ENCODE measurements at regions not wholly inside any gene's neighbourhood (a gene's known extent, or its start where the extent isn't known, plus 50 kb on each side); places are given as distances from the start of the nearest gene placed in this dataset.
"Not testable (repeated sequence)": the region's sequence is repeated elsewhere in the genome, so short reads cannot be mapped to it uniquely, and the experiment has no call there.

DNA sequence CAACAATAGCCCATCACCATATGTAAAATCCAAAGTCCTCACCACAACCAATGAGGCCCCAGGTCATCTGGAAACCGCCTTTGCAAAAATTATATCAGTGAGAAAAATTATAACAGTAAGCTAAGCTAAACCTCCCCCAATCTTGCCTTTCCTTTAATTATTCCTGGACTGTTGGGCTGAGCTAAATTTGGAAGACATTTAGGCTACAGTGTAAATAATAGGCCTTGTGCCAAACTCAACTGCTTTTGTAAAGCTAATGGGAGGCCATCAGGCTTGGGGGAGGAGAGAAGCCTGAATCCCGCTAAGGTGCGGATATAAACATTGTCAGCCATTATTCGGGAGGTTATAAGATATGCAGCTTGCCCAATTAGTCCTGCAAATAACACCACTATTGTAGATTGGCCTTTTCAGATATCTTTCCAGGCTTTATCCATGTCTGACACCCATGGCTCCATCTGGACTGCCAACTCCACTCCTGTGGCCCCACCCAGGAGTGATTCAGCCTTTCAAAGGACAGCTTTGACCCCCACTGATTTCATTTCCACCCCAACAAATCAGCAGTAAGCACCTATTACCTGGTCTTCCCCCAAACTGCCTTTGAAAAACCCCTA lies 53.0 kb upstream of the CA12 start:
- DNase-seq: no peak

DNA sequence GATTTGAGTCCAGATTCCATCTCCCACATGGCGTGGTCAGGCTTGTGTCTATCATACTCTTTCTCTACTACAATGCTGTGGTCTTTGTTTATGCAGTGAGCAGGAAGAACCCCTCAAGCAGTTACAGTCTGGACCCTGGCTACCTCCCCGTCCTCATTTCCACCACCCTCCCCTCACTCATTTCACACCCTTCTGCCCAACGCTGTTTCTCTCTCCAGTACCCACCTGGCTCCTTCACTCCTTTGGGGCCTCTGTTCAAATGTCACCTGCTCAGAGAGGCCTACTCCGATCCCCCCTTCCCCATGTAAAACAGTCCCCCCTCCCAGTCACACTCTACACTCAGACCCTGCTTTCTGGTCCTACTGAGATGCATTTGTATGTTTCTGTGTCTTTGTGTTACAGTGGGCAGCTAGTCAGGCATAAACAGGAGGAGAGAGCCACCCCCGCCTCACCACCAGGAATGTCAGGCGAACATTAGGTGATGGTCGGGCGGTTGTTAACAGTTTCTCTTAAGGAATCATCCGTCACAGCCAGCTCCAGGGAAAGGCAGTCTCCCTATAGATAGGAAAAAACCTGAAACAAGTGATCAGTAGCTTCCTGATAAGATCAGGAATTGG lies 53.7 kb upstream of the CA12 start:
- no peak for DNase-seq

- DNase-seq: no peak
Measured at GRCh38 chr15:63436341-63436740, 54.7 kb upstream of the CA12 start.

DNA sequence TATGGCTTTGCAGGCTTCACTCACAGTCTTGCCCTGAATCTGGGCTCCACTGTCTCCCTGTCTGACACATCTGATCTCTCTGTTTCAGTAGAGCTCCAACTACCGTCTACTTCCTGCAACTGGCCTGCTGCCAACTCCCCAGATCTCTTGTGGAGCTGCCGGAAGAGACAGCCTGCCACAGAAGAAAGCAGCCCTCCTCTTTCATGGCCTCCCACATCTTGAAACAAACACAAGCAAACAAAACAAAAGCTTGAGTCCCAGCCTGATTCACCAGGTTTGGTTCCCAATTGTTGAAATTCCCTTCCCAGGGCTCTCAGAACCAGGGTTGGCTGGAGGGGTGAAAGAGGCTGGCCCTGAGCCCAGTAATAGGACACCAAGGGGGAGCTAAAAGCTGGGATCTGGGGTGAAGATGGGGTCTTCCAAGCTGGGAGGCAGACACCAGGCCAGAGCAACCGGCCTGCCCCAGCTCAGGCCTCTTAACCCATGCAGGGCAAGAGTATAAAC lies 55.3 kb upstream of the CA12 start:
- peak; percentile 78 for DNase-seq

DNA sequence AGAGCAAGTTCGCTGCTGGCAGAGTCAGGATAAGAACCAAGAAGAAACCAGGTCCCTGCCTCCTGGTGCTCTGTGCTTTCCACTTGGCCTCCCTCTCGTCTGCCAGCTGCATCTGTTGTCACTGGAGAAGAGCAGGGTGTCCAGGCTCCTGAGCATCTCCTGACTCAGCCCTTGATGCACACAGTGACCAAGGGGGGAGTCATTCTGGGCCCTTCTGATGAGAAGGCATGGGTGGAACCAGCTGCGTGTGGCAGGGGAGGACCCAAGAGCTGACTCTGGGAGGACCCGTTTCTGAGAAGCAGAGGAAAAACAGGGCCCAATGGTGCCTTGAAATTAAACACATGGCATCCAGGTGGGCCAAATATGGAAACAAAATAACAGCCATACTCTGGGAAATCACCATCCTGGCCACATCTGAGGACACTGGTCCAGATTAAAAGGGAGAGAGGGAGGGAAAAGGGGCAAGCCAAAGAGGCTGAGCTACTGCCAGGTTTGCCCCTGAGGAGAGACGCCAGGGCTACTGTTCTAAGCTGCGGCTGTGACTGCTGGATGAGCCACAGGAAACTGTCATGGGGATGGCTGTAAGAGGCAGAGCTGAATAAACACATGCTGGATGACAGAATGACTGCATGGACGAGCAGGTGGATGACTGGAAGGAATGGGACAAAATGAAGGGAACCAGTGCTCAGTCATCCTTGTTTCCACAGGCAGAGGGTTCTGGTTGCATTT lies 58.1 kb upstream of the CA12 start:
- DNase-seq: no peak

DNA sequence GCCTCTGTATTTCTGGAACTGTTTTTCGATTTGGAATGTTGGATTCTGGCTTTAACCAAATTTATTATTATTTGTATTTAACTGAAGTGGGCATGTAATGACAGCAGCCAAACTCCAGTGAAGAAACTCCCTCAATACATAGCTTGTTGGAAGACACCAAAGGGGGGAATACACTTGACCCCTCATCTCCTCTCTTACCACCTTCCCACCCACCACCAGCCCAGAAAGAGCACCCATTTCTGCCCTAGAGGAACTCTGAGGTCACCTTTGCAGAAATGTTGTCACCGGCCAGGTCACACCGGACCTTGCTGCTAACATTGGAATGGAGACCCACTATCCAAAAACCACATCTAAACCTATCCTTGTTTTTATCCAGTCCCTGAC lies 58.6 kb upstream of the CA12 start:
- DNase-seq: no peak

GRCh38 chr15:63440756-63441155 lies 59.1 kb upstream of the CA12 start:
- no peak for DNase-seq

- no peak for DNase-seq
Measured at GRCh38 chr15:63441266-63441665, 59.6 kb upstream of the CA12 start.

DNA sequence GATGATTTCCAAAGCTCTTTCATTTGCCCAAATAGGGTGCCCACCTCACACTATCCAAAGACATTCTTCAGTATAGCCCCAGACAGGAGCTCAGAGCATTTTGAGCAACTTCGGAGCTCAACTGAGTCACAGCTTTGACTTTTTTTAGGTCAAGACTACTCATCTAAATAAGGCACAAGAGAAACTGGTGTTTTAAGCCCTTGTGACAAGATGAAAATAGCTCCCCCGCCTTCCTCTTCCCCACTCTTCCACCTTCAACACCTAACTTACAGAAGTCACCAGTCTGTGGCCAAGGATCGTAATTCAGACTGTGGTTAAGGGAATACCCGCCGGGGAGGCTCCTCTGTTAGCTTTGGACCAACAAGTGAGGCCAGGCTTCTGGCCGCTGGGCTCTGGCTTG lies 60.4 kb upstream of the CA12 start:
- DNase-seq: no peak

DNA sequence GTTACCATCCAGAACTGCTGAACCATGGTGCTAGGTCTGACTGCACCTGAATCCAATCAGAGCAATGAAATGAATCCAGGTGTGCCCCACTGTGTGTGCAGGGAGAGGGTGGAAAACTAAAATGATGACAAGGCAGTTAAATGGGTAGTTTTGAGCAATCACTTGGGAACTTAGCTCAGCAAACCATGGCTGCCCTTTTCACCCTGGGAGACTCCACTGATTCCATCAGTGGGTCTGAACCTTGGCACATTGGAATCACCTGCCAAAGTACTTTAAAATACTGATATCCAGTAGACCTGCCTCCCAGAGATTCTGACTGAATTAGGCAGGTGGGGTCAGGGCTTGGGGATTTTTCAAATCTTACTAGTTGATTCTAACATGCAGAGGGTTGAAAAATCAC lies 59.8 kb upstream of the USP3 start:
- DNase-seq: no peak

GRCh38 chr15:63446255-63446654 lies 58.1 kb upstream of the USP3 start:
- no peak for DNase-seq

- no peak for DNase-seq
Measured at GRCh38 chr15:63447017-63447676, 57.2 kb upstream of the USP3 start.

DNA sequence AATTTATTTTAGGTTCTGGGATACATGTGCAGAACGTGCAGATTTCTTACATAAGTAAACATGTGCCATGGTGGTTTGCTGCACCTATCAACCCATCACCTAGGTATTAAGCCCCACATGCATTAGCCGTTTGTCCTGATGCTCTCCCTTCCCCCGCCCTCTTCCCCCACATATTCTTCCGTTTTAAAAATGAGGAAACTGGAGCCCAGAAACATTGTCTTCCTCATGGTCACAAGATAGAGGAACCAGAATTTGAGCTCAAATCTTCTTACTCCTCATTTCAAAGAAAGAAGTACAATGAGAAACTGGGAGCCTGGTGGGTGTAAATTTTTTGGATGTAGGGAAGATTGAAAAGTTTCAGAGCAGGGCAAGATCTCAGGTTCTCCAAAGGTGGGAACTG lies 56.1 kb upstream of the USP3 start:
- no peak for DNase-seq

GRCh38 chr15:63448872-63449555 lies 55.4 kb upstream of the USP3 start:
- DNase-seq: not testable (repeated sequence)

GRCh38 chr15:63449731-63450130 lies 54.7 kb upstream of the USP3 start:
- no peak for DNase-seq

DNA sequence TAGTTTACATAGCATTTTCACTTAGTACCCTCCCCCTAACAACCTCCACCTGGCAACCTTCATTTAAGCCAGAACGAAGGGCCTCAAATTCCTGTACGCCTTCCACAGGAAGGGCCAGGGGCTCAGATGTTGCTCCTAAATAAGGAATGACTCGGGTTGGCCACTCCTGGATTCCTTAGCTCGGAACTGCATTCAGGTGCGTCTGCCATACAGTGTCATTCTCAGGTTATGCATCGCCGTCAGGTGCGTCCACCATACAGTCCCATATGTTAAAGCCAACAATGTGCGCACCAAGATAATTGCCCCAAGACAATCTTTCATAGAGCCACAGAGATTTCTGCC lies 53.5 kb upstream of the USP3 start:
- no peak for DNase-seq

- no peak for DNase-seq
Measured at GRCh38 chr15:63451671-63452315, 52.6 kb upstream of the USP3 start.

GRCh38 chr15:63452552-63453136 lies 51.7 kb upstream of the USP3 start:
- DNase-seq: no peak

DNA sequence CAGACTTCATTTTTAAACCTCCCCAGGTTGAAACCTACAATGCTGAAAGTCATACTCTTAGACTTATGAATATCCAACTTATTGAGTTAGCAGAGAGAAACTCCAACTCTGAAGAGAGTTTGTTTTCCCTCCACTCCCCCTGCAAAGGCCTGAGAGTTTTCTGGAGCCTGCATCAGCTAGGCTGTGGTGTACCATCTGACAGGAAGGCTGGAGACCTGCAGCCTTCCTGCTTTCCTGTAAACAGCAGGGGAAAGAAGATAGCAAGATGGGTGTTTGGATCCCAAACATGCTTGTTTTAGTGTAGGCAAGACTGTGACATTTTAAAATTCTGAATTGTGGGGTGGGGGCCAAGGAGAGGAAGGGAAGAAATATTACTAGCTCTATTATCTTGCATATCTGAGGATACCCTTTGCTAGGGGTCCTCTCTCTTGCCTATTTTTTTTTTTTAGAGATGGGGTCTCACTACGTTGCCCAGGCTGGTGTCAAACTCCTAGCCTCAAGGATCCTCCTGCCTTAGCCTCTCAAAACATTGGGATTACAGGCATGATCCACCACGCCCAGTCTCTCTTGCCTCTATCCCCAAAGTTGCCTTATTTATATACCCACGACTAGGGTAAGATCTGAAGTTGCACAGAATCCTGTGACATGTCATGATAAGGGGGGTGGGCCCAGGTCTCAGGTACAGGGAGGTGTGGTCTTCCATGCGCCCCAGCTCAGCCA lies 51.0 kb upstream of the USP3 start:
- DNase-seq: no peak

DNA sequence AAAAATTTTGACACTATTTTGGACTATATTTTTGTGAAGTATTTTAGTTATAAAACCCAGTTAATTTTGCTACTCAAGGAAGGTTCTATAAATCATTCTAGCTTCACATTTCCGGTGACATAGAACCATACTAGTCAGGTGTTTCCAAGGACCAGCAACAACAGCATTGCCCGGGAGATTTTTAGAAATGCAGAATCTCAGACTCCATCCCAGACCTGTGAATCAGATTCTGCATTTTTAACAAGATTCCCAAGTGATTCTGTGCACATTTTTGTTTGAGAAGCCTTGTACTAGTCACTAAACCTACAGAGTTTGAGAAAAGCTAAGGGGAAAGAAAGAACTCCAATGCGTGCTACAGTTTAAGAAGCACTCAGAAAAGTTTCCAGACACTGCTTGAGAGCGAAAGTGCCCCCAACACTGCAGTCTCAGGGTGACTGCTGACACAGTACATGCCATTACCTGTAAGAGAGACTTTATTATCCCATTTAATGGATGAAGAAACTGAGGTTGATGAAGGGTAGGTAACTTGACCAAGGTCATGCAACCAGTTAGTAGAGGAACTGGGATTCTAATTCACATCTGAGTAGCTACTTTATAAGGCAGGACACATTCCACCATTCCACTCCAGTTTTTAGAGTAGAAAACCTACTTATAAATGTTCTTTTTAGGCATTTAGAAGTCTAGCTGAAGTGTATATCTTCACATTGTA lies 49.7 kb upstream of the USP3 start:
- no peak for DNase-seq

All from renal pelvis (tissue), 1 donor.